ENCODE measurements at regions not wholly inside any gene's neighbourhood (a gene's known extent, or its start where the extent isn't known, plus 50 kb on each side); places are given as distances from the start of the nearest gene placed in this dataset.

DNA sequence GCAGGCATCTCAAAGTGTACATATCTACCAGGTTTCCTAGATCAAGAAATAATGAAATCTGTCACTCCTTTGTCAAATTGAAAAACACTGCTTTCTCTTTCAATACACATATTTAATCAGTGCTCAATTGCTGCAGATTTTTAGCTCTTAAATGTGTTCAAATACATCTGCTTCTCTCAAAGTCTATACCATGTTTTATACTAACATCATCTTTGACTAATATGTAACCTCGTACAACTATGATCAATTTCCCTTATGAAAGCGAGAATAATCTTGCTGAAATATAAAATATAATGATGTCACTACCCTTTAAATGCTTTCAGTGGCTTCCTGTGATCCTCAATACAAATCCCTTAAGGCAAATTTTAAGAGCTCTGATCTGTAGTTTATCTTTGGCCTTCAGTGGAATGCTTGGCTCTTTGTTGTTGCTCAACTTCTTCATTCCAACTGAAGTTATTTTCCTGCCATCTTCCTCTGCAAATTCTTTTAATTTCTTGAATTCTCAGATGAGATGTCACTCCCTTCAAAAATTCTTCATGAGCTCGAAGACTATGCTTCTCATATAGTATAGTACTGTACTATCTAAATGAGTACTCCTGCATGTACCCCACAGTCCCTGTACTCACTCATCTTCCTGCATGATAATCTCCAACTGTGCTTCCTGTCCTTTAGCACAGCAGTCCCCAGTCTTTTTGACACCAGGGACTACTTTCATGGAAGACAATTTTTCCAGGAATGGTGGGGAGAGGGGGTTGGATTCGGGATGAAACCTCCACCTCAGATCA, 545.1 kb upstream of the GJE1 start:
- DNase-seq (ENCODE audit: low read depth in 1 of 2, low spot score in 1 of 2): no peak

DNA sequence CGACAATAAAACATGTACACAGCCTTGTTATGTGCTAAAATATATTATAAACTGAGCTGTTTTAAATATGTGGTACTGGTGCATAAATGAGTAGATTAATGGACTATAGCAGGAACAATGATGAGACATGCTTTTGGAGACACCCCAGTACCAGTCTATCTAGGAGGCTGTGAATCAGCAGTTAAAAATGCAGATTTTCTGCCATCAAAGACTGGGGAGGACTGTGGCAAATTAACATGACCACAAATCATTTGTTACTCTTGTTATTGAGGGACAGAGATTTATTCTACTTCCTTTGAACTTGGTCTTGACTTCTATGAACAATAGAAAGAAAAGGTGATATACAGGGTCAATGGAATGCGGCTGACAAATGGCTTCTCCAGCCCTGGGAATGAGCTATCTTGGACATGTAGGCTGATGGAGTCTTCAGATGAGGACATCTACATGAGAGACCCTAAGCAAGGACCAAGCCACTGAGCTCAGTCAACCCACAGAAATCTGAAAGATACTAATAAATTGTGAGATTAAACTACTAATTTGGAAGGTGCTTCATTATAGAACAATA, 551.7 kb upstream of the GJE1 start:
- no peak for DNase-seq (ENCODE audit: low read depth in 1 of 2, low spot score in 1 of 2)

DNA sequence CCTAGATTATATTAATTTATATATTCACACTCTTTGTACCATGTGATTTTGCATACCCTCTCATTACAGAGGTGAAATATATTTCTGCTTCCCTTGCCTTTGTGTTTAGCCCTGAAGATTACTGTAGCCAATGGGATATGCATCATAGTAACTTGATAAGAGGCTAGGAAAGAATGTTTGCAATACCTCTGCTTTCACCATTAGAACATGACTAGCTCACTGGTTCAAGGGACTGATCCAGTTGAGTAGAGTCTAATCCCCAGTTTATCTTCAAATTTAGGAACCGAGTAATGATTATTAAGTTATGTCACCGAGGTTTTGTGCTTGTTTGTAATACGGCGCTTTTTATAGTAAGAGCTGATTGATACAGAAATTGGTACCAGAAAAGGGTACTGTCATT, 552.6 kb upstream of the GJE1 start:
- no peak for DNase-seq (ENCODE audit: low read depth in 1 of 2, low spot score in 1 of 2)

DNA sequence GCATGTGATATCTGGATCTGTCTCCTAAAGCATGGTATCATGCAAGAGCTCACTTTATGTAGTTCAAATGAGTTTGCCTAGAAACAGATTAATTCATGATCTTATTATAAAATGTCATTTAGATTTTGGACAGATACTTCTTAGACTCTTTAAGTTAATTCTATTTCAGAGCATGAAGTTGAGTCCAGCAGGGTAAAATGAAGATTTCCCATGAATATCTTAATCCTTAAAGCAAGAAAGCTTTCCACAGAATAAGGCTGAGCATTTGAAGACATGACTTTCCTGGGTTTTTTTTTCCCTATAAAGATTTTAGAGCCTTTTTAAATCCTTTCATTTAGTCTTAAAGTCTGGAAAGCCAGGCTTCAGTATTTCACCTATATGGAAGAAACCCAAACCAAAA, 556.0 kb upstream of the GJE1 start:
- no peak for DNase-seq (ENCODE audit: low read depth in 1 of 2, low spot score in 1 of 2)

DNA sequence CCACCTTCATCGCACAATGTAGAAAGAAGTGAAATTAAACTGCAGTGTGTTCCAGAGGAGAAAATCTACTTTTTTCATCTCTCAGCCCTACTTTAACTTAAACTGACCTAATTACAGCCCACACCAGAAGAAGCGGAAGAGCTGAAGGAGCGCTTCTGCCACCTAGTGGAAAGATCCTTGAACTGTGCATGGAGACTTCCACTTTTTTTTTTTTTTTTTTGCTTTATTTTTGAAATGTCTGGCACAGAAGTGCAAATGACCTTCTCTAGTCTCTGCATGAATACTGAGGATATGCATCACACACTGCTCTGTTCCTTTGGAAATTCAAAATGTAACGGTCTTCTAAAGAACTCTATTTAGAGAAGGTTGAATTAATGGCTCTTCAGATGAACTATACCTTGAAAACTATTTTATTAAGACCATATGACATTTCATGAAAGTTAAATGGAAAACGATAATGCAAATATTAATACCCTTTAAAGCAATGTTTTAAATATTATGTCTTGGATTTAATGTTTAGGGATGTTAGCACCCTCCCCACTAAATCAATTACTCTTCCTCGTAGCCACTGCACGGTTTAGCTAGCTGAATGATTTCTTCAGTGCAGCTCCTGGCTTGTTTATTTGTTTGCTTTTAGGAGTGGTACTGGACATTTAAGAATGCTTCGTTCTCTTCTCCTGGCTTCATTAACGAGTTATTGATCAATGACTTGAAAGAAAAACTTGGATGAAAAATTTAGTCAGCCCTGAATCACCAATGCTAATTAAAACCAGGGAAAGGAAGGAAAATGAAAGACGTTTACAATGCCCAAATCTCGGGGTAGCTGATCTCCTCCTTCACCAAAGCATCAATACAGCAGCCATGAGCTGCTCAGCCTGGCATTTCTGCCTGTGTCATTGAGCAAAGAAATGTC, 569.6 kb upstream of the GJE1 start:
- peak; percentile 12 to 27 for DNase-seq (ENCODE audit: low read depth in 1 of 2, low spot score in 1 of 2)

DNA sequence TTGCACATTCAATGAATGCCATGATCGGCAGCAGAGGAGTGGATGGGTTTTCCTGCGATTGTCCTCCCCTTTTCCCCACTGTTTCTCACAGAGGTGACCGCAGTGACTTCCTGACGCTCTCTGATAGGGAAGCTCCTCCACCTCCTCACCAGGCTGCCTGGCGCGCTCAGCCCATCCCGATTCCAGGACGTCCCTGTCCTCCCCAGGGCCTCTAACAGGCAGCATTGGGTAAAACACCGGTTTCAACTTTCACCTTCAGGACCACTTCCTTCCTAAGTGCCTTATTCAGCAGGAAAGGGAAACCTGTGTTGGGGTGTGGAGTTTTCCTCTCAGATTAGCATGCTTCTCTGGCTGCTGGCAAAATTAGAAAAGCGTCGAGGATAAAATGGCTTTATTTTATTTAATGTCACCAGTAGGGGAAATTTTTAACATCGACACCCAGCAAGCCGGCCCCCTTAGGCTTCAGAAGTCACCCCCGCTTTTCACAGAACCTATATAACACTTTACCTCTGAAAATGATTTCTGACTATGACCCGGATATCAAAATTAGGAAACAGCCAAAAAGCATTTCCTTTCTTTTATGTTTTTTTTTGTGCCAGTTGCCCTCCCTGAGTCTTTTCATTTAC, 570.4 kb upstream of the GJE1 start:
- DNase-seq (ENCODE audit: low read depth in 1 of 2, low spot score in 1 of 2): no peak

DNA sequence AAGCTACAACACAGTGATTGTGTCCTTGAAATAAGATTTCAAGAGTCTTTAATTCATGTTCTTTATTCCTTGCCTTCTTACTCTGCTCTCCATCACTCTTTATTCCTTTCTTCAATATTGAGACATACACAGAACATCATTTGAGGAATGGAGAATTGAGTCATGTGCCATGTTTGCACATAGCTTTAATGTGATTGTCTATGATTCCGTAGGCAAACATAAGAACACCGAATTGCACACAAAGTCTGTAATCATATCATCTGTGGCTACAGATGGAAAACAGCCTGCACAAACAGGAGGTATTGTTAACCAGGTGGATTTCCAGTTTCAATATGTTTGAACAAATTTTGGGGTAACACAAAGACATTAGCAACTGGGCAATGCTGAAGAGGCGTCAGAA, 571.6 kb upstream of the GJE1 start:
- DNase-seq (ENCODE audit: low read depth in 1 of 2, low spot score in 1 of 2): no peak

DNA sequence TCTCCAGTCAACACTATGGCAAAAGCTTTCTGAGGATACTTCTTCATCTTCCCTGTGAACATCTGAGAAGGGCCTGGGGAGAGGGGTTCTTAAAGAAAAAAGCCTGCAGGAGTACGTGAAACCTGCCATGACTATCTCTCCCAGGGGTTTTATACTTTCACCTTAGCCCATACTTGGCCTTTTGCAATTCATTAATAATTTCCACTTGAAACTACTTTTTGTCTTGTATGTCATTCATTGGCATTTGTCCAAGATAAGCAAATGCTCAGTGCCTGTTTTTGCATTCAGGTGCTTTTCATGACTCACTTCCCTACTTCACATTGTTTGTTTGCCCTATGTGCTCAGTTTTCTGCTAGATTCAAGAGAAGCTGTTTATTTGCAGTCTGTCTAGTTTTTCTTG, 580.3 kb upstream of the GJE1 start:
- no peak for DNase-seq (ENCODE audit: low read depth in 1 of 2, low spot score in 1 of 2)

DNA sequence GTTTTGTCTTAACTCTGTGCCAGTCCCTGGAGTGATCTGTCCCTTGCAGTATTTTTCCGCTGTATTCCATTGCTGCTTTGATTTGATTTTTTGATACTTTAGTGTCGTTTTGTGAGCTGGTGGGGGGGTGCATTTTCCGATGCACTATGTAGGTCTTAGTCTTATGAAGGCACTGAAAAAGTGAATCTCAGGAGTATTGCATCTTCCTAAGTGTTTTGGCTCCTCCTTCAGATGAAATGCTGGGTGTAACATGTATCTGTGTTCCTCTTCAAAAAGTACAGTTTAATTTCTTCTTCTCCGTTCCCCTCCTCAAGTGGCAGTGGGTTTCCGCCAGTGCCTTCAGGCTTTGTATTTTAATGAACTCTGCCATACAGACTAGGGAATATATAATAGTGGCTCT, 580.7 kb upstream of the GJE1 start:
- no peak for DNase-seq (ENCODE audit: low read depth in 1 of 2, low spot score in 1 of 2)

DNA sequence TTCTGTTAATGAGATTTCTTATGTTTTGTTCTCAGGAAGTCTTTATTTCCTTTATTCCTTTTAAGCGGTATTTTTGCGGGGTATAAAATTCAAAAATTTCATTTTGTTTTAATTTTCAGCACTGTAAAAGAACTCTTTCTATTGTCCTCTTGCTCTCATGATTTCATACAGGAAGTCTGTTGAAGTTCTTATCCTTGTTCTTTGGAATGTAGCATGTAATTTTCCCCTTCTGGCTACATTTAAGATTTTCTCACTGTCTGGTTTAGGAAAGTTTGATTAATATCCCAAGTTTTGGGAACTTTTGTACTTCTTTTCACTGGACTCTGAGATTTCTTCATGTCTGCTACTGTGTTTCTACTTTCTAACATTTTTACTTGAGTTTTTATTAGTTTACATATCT, 581.4 kb upstream of the GJE1 start:
- no peak for DNase-seq (ENCODE audit: low read depth in 1 of 2, low spot score in 1 of 2)

DNA sequence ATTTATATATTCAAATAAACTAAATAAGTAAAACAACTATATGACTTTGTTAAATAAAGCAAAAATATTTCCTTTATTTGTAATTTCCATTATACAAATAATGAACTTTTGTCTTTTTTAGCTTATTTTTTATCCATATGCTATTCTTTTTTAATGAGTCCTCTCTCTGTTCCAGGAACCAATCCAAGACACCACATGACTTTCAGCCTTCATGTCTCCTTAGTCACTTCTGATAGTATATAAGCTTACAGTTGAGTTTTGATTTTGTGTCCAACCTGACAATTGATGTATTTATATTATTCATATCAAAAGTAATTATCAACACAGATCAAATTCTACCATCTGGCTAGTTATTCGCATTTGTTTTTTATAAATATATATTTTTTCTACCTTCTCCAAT, 582.3 kb upstream of the GJE1 start:
- no peak for DNase-seq (ENCODE audit: low read depth in 1 of 2, low spot score in 1 of 2)

DNA sequence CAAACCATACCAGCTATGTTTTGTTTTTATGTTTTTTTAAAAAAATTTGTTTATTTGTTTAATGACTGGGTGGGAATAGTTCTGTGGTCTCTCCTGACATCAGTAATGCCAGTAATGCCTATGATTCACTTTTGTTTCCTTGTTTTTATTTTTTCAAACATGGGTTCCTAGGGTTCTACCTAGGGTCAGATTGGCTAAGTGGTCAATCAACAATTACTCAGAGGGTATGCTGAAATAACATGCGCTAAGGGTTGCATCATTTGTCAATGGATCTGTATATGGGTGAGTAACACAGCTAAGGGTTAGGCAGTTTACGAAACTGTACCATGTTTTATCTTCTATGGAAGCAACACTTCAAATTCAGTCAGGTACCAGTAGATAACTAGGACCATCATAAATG, 583.8 kb upstream of the GJE1 start:
- DNase-seq (ENCODE audit: low read depth in 1 of 2, low spot score in 1 of 2): no peak

DNA sequence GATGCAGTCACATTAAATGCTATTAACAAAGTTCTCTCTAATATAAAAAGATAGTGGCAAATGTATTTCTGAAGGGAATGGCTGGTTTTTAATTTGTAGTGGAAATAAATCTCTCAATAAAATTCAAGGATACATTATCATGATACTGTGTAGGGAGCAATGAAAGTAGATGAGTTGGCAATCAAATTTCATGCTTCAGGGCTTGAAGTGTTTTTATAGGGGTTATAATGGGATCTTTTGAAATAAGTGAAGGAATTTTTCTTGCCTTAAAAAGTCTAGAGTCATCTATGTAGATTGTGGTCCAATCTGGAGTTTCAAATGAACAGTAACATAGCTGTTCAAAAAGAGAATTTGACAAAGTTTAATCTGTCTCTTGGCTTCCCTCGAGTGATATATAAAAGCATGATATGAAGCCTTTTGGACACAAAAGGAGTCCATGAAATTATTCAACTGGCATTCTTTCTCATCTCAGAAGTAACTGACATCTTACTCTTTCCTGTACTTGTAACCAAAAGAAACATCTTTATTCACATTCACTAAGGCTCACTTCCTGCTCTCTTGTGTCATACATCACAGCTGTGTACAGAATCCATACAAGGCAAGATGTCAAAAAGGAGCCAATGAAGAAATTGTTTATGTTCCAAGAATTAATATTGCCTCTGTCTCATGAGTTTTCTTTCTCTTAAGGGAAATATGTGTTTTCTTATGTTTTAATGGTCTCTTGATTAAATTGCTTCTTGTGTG, 591.0 kb upstream of the GJE1 start:
- no peak for DNase-seq (ENCODE audit: low read depth in 1 of 2, low spot score in 1 of 2)

DNA sequence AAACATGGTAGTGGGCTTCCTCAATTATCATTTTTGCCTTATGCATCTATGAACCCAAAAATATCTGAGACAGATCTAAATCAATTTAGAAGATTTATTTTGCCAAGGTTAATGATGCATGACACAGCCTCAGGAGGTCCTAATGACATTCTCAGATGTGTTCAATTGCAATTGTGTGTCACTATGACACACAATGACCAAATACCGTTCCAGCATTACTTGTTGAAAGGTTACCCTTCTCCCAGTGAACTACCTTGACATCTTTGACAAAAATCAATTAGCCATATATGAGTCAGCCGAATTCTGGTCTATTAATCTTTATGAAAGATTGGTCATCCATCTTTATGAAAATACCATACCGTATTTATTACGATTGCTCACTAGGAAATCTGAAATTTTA, 592.5 kb upstream of the GJE1 start:
- DNase-seq (ENCODE audit: low read depth in 1 of 2, low spot score in 1 of 2): no peak

DNA sequence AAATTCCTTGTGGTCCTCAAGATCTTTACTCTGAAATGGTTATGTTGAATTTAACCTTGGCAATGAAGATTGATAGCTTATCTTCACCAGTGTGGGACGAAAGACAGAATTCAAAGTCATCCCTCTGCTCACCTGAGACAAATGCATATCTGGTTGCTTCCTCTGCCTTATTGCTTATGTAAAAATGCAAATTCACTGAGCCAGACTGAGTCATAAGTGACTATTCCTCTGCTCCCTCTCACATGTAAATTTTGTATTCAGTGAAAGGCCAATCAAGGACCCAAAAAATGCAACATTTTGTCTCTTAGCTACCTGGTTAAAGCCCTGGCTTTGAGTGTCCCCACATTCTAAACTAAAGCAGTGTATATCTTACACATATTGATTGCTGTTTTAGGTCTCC, 593.1 kb upstream of the GJE1 start:
- DNase-seq (ENCODE audit: low read depth in 1 of 2, low spot score in 1 of 2): no peak

DNA sequence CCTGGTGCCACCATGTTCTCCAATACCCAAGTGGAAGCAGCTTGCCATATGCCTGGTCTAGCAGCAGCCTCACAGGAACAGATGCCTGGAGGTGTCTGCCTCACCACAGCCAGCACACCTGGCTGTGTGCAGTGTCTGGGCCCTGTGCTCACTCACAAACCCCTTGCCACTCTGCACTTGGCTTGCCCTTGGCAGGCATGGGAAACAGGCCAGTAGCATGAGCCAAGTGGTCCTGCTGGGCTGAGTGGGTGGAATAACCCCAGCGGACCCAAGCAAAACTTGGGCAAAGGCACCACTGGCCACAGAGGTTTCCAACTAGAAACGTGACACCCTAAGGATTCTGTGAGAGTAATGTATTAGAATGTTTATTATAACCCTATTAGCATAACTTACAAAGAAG, 600.5 kb upstream of the GJE1 start:
- DNase-seq (ENCODE audit: low read depth in 1 of 2, low spot score in 1 of 2): no peak

DNA sequence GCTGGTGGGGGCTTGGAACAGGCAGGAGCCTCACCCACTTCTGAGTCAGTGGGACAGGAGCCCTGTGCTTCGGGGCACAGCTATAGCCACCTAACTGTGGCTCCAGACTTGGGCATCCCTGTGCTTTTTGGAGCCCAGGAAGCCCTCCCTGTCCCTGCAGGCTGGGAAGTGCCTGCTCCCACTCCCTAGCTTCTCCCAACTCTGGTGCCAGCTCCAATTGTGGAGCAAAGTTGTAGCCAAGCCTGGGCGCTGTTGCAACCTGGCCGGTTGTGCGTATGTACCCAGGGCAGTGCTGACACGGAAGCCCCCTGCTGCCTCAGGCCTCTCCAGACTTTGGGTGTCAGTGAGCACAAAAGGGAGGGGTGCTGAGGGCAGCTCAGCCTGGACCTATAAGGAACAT, 601.7 kb upstream of the GJE1 start:
- DNase-seq (ENCODE audit: low read depth in 1 of 2, low spot score in 1 of 2): no peak

DNA sequence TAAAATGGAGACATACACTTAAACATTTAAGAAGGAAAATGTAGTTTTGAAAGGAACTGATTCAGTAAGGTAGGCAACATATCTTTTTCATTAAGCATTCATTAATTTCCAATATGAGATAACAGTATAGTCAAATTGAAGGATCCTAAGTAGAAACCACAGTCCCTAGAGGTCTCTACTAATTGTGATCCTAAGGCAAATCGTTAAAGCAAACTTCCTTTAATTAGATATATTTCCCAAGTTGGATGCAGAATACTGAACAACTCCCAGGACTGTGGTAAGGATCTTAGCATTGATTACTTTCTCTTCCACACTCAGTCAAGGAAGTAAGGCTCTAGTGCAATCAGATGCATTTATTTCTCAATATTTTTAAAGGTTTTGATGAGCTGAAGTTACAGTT, 604.1 kb upstream of the GJE1 start:
- no peak for DNase-seq (ENCODE audit: low read depth in 1 of 2, low spot score in 1 of 2)

DNA sequence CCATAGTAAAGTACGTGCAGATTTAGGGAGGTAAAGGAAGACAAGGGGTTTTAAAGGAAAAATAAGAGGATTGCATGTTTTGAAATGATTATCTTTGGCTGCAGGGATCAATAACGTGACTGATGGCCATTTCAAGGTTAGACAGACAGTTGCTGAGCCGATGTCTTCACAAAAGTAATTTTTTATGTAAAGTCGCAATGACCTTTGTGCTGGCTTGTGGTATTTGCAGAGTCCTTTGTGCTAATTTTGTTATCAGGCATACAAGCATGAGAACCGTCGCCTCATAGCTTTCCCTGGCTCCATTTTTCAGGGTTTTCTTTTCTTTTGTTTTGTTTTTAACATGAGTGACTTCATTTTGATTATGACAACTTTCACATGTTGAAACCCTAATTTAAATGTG, 605.7 kb upstream of the GJE1 start:
- DNase-seq (ENCODE audit: low read depth in 1 of 2, low spot score in 1 of 2): no peak

DNA sequence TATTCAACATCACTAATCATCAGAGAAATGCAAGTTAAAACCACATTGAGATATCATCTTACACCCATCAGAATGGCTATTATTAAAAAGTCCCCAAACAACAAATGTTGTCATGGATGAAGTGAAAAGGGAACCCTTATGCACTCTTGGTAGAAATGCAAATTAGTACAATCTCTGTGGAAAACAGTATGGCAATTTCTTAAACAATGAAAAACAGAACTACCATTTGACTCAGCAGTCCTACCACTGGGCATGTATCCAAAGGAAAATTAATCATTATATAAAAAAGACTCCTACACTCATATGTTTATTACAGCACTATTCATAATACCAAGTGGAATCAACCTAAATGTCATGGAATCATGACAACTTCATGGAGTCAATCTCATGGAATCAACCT, 611.3 kb upstream of the GJE1 start:
- DNase-seq (ENCODE audit: low read depth in 1 of 2, low spot score in 1 of 2): no peak

DNA sequence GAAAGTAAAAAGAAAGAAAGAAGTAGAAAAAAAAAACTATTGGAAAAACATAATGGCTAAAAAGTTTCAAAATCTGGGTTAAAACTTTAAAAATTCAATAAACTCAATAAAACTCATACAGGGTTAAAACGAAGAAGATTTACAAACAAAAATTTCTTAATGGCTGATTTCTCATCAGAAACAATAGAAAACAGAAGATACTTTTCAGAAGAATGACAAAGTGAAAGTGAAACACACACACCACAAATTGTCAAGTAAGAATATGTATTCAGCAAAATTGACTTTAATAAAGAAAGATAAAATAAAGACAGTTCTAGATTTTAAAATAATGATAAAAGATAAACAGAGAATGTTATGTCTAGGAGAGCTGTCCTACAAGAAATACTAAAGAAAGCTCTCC, 618.9 kb upstream of the GJE1 start:
- no peak for DNase-seq (ENCODE audit: low read depth in 1 of 2, low spot score in 1 of 2)
